Type B pancreatic cell (in vitro differentiated cells): ENCODE measurements at regions not wholly inside any gene's neighbourhood (a gene's known extent, or its start where the extent isn't known, plus 50 kb on each side); places are given as distances from the start of the nearest gene placed in this dataset.

Experiments used
- DNase-seq: peaks from one replicate; pipeline ENCODE4 v3.0.0; 2021; ENCODE audit warnings: mixed read lengths; ENCODE audit not compliant: unreplicated experiment; ENCODE audit errors: extremely low spot score
- H3K27ac Mint-ChIP-seq: 2 replicates; pipeline ENCODE4 v1.8.0; 2021; ENCODE audit warnings: mild to moderate bottlenecking, mixed read lengths
- H3K27me3 Mint-ChIP-seq: 2 replicates; pipeline ENCODE4 v1.8.0; 2021; ENCODE audit warnings: mixed read lengths
- H3K36me3 Mint-ChIP-seq: 2 replicates; pipeline ENCODE4 v1.8.0; 2021; ENCODE audit warnings: mixed read lengths
- H3K4me1 Mint-ChIP-seq: one replicate; pipeline ENCODE4 v1.8.0; 2021; ENCODE audit warnings: mixed read lengths; ENCODE audit not compliant: unreplicated experiment
- H3K4me3 Mint-ChIP-seq: 2 replicates; pipeline ENCODE4 v1.8.0; 2021; ENCODE audit warnings: mild to moderate bottlenecking, mixed read lengths
- H3K9me3 Mint-ChIP-seq: 2 replicates; pipeline ENCODE4 v1.8.0; 2021; ENCODE audit warnings: mixed read lengths
- CTCF ChIP-seq: fragments of 200-600 bp; sonication (generic); conservative IDR thresholded peaks from 2 replicates; pipeline ENCODE4 v1.5.0; 2021; ENCODE audit warnings: antibody characterized with exemption, mild to moderate bottlenecking

GRCh38 chr3:177510693-177511216 is 313.5 kb upstream of the TBL1XR1 start:
- no peak for DNase-seq
- no peaks in the 10 kb centered on the region for H3K27me3 Mint-ChIP-seq
- no peak overlapping the region for H3K4me3 Mint-ChIP-seq
- peaks cover 13% of the 10 kb centered on the region for H3K9me3 Mint-ChIP-seq
- H3K36me3 Mint-ChIP-seq = peaks cover 4% of the 10 kb centered on the region
- H3K27ac Mint-ChIP-seq = no peak overlapping the region
- H3K4me1 Mint-ChIP-seq = no peaks in the 10 kb centered on the region
- no peak for TF ChIP-seq CTCF

- Mint-ChIP-seq H3K9me3 (no peaks in the 10 kb centered on the region), H3K36me3 (peaks cover 8% of the 10 kb centered on the region), H3K4me1 (peaks cover 4% of the 10 kb centered on the region), H3K27ac (peak overlapping the region; percentile 13), H3K27me3 (no peaks in the 10 kb centered on the region), H3K4me3 (no peak overlapping the region)
- no peak for DNase-seq
- no peak for TF ChIP-seq CTCF
These were observed 315.9 kb upstream of the TBL1XR1 start for GRCh38 chr3:177512945-177513814.

- Mint-ChIP-seq H3K4me1 (peaks cover 4% of the 10 kb centered on the region), H3K36me3 (peaks cover 8% of the 10 kb centered on the region), H3K4me3 (no peak overlapping the region), H3K27ac (no peak overlapping the region), H3K9me3 (peaks cover under 1% of the 10 kb centered on the region), H3K27me3 (no peaks in the 10 kb centered on the region)
- no peak for TF ChIP-seq CTCF
- no peak for DNase-seq
These were observed 316.7 kb upstream of the TBL1XR1 start for GRCh38 chr3:177513815-177514610.

GRCh38 chr3:177514611-177515499 is 317.6 kb upstream of the TBL1XR1 start:
- H3K4me3 Mint-ChIP-seq = no peak overlapping the region
- TF ChIP-seq CTCF = no peak
- no peak for DNase-seq
- peaks cover 8% of the 10 kb centered on the region for H3K36me3 Mint-ChIP-seq
- no peaks in the 10 kb centered on the region for H3K27me3 Mint-ChIP-seq
- H3K4me1 Mint-ChIP-seq = peaks cover 8% of the 10 kb centered on the region
- H3K27ac Mint-ChIP-seq = no peak overlapping the region
- peaks cover 5% of the 10 kb centered on the region for H3K9me3 Mint-ChIP-seq

GRCh38 chr3:177515786-177516157 is 318.5 kb upstream of the TBL1XR1 start:
- Mint-ChIP-seq H3K4me1 (peaks cover 8% of the 10 kb centered on the region), H3K27me3 (no peaks in the 10 kb centered on the region), H3K4me3 (no peak overlapping the region), H3K27ac (no peak overlapping the region), H3K9me3 (peaks cover 5% of the 10 kb centered on the region), H3K36me3 (peaks cover 8% of the 10 kb centered on the region)
- no peak for DNase-seq
- no peak for TF ChIP-seq CTCF
